DOHH2 (cell line): ENCODE measurements at regions not wholly inside any gene's neighbourhood (a gene's known extent, or its start where the extent isn't known, plus 50 kb on each side); places are given as distances from the start of the nearest gene placed in this dataset.

ENCODE experiments used
- H3F3A ChIP-seq: fragments of 200-600 bp; sonication (generic), shearing (Covaris generic); 2 replicates; pipeline ENCODE4 v1.6.0; 2016; ENCODE audit warnings: antibody characterized with exemption, mild to moderate bottlenecking; ENCODE audit not compliant: control insufficient read depth, insufficient read depth
- H3K27ac ChIP-seq: fragments of 200-600 bp; sonication (generic); 2 replicates; pipeline ENCODE4 v1.5.1; 2014; ENCODE audit warnings: low read depth, mild to moderate bottlenecking, low read length, moderate library complexity
- H3K27me3 ChIP-seq: fragments of 200-600 bp; sonication (generic); 2 replicates; pipeline ENCODE4 v1.6.1; 2014; ENCODE audit warnings: mild to moderate bottlenecking, low read length, mixed read lengths; ENCODE audit not compliant: control insufficient read depth
- H3K36me3 ChIP-seq: fragments of 200-600 bp; sonication (generic); 2 replicates; pipeline ENCODE4 v1.6.1; 2014; ENCODE audit warnings: mild to moderate bottlenecking, low read length, moderate library complexity, mixed read lengths; ENCODE audit not compliant: control insufficient read depth
- H3K4me1 ChIP-seq: fragments of 200-600 bp; sonication (generic); 2 replicates; pipeline ENCODE4 v1.6.1; 2014; ENCODE audit warnings: mild to moderate bottlenecking, low read length, mixed read lengths; ENCODE audit not compliant: control insufficient read depth
- H3K4me2 ChIP-seq: fragments of 200-600 bp; sonication (generic); 2 replicates; pipeline ENCODE4 v1.6.0; 2014; ENCODE audit warnings: mild to moderate bottlenecking, low read length, moderate library complexity
- H3K4me3 ChIP-seq: fragments of 200-600 bp; sonication (generic); 2 replicates; pipeline ENCODE4 v1.5.1; 2014; ENCODE audit warnings: mild to moderate bottlenecking, low read length, mixed read lengths
- H3K79me2 ChIP-seq: fragments of 200-600 bp; sonication (generic); 2 replicates; pipeline ENCODE4 v1.6.1; 2014; ENCODE audit warnings: mild to moderate bottlenecking, low read length, mixed read lengths; ENCODE audit not compliant: control insufficient read depth
- H3K9me2 ChIP-seq: fragments of 200-600 bp; sonication (generic); replicated peaks from 2 replicates; pipeline ENCODE4 v1.6.1; 2014; ENCODE audit warnings: mild to moderate bottlenecking, low read length, mixed read lengths; ENCODE audit not compliant: control insufficient read depth
- H3K9me3 ChIP-seq: fragments of 200-600 bp; sonication (generic); 2 replicates; pipeline ENCODE4 v1.6.1; 2014; ENCODE audit warnings: antibody characterized with exemption, low read length, mixed read lengths; ENCODE audit not compliant: control insufficient read depth, insufficient read depth
- H4K20me1 ChIP-seq: fragments of 200-600 bp; sonication (generic); 2 replicates; pipeline ENCODE4 v1.6.0; 2014; ENCODE audit warnings: low read depth, mild to moderate bottlenecking, antibody characterized with exemption, low read length, moderate library complexity; ENCODE audit not compliant: control insufficient read depth, insufficient read depth
- EZH2phosphoT487 ChIP-seq: fragments of 200-600 bp; sonication (generic); IDR thresholded peaks from 2 replicates; pipeline ENCODE4 v1.6.1; 2017; ENCODE audit warnings: borderline replicate concordance, mild to moderate bottlenecking, antibody characterized with exemption, low read length, moderate library complexity, mixed read lengths
- TF ChIP-seq, protein P1 (sequence below): fragments of 200-600 bp; sonication (generic); IDR thresholded peaks from one replicate; pipeline ENCODE4 v1.5.1; 2014; ENCODE audit warnings: antibody characterized with exemption, mild to moderate bottlenecking, low read depth, low read length; ENCODE audit not compliant: poor library complexity, severe bottlenecking

DNA sequence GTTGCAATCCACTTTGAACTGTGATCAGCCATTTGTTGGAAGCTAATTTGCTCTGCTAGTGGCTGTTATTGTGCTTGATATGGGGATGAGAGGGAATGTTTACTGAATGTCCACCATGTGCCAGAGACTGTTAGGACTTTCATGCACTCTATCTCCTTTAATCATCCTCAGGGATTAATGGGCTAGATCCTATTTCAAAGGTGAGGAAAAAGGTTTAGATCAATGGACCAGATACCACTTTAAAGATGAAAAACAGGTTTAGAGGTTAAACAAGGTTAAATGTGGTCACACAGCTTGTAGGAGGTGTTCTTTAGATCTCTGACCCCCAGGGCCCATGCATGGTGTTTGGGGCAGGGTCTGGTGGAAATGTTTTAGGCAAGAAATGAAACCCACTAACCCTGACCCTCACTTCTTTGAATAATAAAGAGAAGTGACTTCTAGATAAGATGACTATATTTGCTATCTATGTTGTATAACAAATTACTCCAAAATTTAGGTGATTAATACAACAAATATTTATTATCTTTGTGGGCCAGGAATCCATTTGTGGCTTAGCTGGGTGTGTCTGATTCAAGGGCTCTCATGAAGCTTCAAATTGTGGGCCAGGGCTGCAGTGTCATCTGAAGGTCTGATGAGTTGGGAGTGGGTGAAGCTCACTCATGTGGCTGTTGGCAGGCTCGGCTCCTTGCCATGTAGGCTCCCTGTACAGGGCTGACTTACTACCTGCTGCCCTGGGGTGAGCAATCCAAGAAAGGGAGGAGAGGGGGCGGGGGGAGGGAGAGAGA is 127.8 kb upstream of the FOXA2 start:
- TF ChIP-seq EZH2phosphoT487, result no peak
- TF ChIP-seq, protein P1, sequence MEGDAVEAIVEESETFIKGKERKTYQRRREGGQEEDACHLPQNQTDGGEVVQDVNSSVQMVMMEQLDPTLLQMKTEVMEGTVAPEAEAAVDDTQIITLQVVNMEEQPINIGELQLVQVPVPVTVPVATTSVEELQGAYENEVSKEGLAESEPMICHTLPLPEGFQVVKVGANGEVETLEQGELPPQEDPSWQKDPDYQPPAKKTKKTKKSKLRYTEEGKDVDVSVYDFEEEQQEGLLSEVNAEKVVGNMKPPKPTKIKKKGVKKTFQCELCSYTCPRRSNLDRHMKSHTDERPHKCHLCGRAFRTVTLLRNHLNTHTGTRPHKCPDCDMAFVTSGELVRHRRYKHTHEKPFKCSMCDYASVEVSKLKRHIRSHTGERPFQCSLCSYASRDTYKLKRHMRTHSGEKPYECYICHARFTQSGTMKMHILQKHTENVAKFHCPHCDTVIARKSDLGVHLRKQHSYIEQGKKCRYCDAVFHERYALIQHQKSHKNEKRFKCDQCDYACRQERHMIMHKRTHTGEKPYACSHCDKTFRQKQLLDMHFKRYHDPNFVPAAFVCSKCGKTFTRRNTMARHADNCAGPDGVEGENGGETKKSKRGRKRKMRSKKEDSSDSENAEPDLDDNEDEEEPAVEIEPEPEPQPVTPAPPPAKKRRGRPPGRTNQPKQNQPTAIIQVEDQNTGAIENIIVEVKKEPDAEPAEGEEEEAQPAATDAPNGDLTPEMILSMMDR, result no peak
- Histone ChIP-seq H3K4me2 (no peak overlapping the region), H3K4me3 (no peak overlapping the region), H4K20me1 (no peaks in the 10 kb centered on the region), H3K9me3 (no peaks in the 10 kb centered on the region), H3K27ac (no peak overlapping the region), H3K27me3 (no peaks in the 10 kb centered on the region), H3K4me1 (peaks cover 6% of the 10 kb centered on the region; the same call in 1 of the 2 replicates), H3F3A (no peaks in the 10 kb centered on the region), H3K9me2 (no peaks in the 10 kb centered on the region), H3K79me2 (no peaks in the 10 kb centered on the region), H3K36me3 (no peaks in the 10 kb centered on the region)

DNA sequence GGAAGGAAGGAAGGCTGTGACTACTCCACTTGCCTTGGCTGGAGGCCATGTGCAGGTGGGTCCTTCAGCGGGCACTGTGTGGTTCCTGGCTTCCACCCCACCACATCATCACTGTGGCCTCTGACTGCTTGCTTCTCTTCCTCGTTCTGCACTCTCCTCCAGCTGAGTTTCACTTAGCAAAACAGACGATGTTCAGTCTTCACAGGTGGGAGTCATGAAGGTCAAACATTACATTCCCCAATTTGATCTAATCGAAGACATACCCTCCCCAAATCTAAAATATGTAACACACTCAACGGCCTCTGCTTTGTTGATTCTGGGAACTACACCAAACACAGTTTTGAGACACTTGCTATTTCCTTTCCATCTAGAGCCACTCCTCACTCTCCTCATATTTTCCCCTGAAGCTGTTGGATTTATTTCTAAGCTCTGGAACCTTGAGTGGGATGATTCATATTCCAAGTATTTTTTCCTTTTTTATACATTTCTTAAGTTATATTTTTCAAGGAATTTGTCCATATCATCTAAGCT is 132.5 kb upstream of the FOXA2 start:
- Histone ChIP-seq H3K36me3 (no peaks in the 10 kb centered on the region), H3F3A (no peaks in the 10 kb centered on the region), H3K9me3 (no peaks in the 10 kb centered on the region), H3K4me1 (peaks cover 6% of the 10 kb centered on the region; the same call in 1 of the 2 replicates), H3K4me3 (no peak overlapping the region), H3K79me2 (no peaks in the 10 kb centered on the region), H3K4me2 (no peak overlapping the region), H4K20me1 (no peaks in the 10 kb centered on the region), H3K27me3 (no peaks in the 10 kb centered on the region), H3K27ac (no peak overlapping the region), H3K9me2 (no peaks in the 10 kb centered on the region)
- TF ChIP-seq, protein P1, result no peak
- no peak for TF ChIP-seq EZH2phosphoT487

GRCh38 chr20:22717466-22717865 is 133.1 kb upstream of the FOXA2 start:
- H3K79me2 ChIP-seq, result no peaks in the 10 kb centered on the region
- H3K9me2 ChIP-seq, result no peaks in the 10 kb centered on the region
- H4K20me1 ChIP-seq, result no peaks in the 10 kb centered on the region
- H3K4me2 ChIP-seq, result no peak overlapping the region
- H3K4me3 ChIP-seq, result no peak overlapping the region
- H3K4me1 ChIP-seq, result peaks cover 6% of the 10 kb centered on the region; the same call in 1 of the 2 replicates
- H3K27me3 ChIP-seq, result no peaks in the 10 kb centered on the region
- no peaks in the 10 kb centered on the region for H3F3A ChIP-seq
- no peak overlapping the region for H3K27ac ChIP-seq
- no peak for TF ChIP-seq EZH2phosphoT487
- TF ChIP-seq, protein P1, result no peak
- H3K9me3 ChIP-seq, result no peaks in the 10 kb centered on the region
- H3K36me3 ChIP-seq, result no peaks in the 10 kb centered on the region
